Neural progenitor cell (in vitro differentiated cells): ENCODE measurements at regions not wholly inside any gene's neighbourhood (a gene's known extent, or its start where the extent isn't known, plus 50 kb on each side); places are given as distances from the start of the nearest gene placed in this dataset.

Experiments
- EZH2 ChIP-seq: fragments of 200-600 bp; sonication (generic); IDR thresholded peaks from 2 replicates; pipeline ENCODE4 v1.6.1; 2017; ENCODE audit warnings: antibody characterized with exemption, mild to moderate bottlenecking, moderate library complexity
- EZH2phosphoT487 ChIP-seq: fragments of 200-600 bp; sonication (generic); IDR thresholded peaks from 2 replicates; pipeline ENCODE4 v1.6.1; 2017; ENCODE audit warnings: antibody characterized with exemption
- TF ChIP-seq, protein P1 (sequence below): fragments of 200-600 bp; sonication (generic); IDR thresholded peaks from 2 replicates; pipeline ENCODE4 v1.5.1; 2017; ENCODE audit warnings: antibody characterized with exemption, mild to moderate bottlenecking

DNA sequence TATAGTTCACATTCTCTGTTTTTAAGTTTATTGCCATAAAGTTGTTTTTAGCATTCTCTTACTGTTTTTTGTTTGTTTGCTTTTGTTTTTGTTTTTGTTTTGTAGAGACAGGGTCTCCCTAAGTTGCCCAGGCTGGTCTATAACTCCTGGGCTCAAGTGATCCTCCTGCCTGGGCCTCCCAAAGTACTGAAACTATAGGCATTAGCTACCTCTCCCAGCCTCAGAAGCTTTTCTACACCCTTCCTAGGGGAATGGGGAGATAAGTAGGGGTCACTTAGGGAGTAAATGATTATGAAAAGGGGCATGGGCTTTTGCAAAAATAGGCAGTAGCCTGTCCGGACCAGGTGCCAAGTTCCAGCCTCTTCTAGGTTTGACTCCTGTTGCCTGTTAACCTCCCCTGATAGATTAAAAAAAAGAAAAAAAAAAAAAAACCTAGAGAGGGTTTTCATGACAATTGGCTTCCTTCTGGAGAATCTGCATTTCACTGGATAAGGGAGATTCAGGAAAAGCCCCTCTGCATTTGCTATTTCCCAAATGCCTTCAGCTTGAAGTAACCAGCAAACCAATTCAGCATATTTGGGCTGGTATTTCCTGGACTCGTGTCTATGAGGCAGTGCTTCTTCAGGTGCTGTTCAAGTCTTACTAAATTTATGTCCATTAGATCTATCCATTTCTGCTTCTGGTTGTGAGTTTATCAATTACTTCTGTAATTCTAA, 216.8 kb downstream of the TM9SF2 start:
- TF ChIP-seq, protein P1, sequence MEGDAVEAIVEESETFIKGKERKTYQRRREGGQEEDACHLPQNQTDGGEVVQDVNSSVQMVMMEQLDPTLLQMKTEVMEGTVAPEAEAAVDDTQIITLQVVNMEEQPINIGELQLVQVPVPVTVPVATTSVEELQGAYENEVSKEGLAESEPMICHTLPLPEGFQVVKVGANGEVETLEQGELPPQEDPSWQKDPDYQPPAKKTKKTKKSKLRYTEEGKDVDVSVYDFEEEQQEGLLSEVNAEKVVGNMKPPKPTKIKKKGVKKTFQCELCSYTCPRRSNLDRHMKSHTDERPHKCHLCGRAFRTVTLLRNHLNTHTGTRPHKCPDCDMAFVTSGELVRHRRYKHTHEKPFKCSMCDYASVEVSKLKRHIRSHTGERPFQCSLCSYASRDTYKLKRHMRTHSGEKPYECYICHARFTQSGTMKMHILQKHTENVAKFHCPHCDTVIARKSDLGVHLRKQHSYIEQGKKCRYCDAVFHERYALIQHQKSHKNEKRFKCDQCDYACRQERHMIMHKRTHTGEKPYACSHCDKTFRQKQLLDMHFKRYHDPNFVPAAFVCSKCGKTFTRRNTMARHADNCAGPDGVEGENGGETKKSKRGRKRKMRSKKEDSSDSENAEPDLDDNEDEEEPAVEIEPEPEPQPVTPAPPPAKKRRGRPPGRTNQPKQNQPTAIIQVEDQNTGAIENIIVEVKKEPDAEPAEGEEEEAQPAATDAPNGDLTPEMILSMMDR, result no peak
- TF ChIP-seq EZH2 (no peak), EZH2phosphoT487 (no peak)
